ENCODE measurements at regions not wholly inside any gene's neighbourhood (a gene's known extent, or its start where the extent isn't known, plus 50 kb on each side); places are given as distances from the start of the nearest gene placed in this dataset.

DNA sequence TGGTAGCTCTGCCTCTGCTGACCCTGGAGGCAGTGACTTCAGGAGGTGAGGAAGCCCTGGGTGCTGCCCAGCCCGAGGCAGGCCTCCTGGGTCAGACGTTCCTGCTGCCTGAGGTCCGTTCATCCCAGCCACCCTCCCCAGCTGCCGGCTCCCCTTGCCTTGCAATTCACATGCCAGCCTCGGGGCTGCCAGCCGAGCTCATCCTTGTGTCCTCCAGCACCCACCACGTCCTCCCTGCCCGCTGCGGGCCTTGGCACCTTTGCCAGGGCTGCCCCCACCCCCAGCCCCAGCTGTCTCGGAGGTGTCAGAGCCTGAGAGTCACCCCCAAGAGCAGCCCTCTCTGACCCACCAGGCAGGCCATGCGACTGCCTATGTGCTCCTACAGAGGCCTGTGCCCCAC, 162.1 kb upstream of the RNF32 start:
- Histone ChIP-seq H3K9me3 (no peaks in the 10 kb centered on the region), H3K36me3 (no peaks in the 10 kb centered on the region), H3K27ac (no peak overlapping the region), H3K4me3 (no peak overlapping the region), H3K4me1 (peaks cover 5% of the 10 kb centered on the region), H3K27me3 (peaks cover 3% of the 10 kb centered on the region)
- no peak for DNase-seq (ENCODE audit: low spot score in 2 of 2)
- WGBS, result 86% methylated on average over 11 of the region's 11 CpGs
- TF ChIP-seq POLR2AphosphoS5 (IDR thresholded peaks at IDR 0.05), result no peak
- no peak for TF ChIP-seq CTCF (IDR thresholded peaks at IDR 0.05)
- no peak for TF ChIP-seq EP300 (IDR thresholded peaks at IDR 0.05)
- no peak for TF ChIP-seq POLR2A (IDR thresholded peaks at IDR 0.05)

GRCh38 chr7:156475666-156476065, 164.9 kb upstream of the RNF32 start:
- Histone ChIP-seq H3K27me3 (peaks cover 3% of the 10 kb centered on the region), H3K36me3 (no peaks in the 10 kb centered on the region), H3K27ac (no peak overlapping the region), H3K9me3 (no peaks in the 10 kb centered on the region), H3K4me1 (peaks cover 5% of the 10 kb centered on the region), H3K4me3 (no peak overlapping the region)
- no peak for DNase-seq (ENCODE audit: low spot score in 2 of 2)
- WGBS, result 44% methylated on average over 5 of the region's 5 CpGs
- TF ChIP-seq POLR2AphosphoS5 (IDR thresholded peaks at IDR 0.05) (no peak), CTCF (IDR thresholded peaks at IDR 0.05) (no peak), EP300 (IDR thresholded peaks at IDR 0.05) (no peak), POLR2A (IDR thresholded peaks at IDR 0.05) (no peak)

DNA sequence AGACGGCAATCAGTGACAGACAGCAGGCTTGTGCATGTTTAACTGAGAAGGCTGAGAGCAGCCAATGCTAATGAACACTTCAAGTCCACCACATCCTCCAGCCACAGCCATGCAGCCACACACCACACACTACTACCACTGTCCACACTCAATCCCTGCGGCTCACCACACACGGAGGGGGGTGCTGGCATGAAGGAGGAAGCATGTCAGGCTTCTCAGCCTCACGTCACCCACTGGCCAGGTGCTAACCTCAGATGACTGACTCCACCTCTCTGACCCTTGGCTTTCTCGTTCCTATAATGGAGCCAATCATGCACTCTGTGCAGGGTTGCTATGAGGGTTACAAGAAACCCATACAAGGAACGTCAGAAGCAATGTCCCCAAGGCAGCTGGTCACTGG, 165.4 kb upstream of the RNF32 start:
- no peaks in the 10 kb centered on the region for H3K9me3 ChIP-seq
- no peaks in the 10 kb centered on the region for H3K36me3 ChIP-seq
- 61% methylated on average over 4 of the region's 6 CpGs for WGBS
- peaks cover 5% of the 10 kb centered on the region for H3K4me1 ChIP-seq
- no peak for DNase-seq (ENCODE audit: low spot score in 2 of 2)
- H3K27ac ChIP-seq, result no peak overlapping the region
- no peak overlapping the region for H3K4me3 ChIP-seq
- H3K27me3 ChIP-seq, result peaks cover 3% of the 10 kb centered on the region
- TF ChIP-seq CTCF (IDR thresholded peaks at IDR 0.05) (no peak), POLR2AphosphoS5 (IDR thresholded peaks at IDR 0.05) (no peak), EP300 (IDR thresholded peaks at IDR 0.05) (no peak), POLR2A (IDR thresholded peaks at IDR 0.05) (no peak)

DNA sequence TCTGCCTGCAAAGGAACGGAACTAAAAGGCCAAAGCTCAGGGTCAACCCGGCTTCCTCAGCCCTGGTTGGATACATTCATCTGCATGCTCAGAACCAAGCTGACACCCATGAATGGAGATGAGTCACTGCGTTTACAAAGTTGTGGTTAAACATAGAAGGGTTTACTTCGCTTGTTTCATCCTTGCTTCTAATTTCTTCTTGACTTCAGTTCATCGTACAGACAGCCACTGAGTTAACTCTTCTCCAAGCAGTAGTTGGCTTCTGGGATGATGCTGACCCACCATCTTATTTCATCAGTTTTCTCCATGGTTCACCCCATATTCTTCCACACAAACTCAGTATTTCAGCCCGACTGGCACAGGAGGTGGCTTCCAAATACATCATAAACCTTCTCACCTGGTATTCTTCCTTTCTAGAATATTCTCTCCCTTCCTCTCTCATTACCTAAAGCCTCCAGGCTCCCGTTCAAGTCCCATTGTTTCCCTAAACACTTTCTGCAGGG, 166.3 kb upstream of the RNF32 start:
- peaks cover 5% of the 10 kb centered on the region for H3K4me1 ChIP-seq

More for the DNA sequence above, 166.3 kb upstream of the RNF32 start:
- no peak overlapping the region for H3K4me3 ChIP-seq
- no peaks in the 10 kb centered on the region for H3K36me3 ChIP-seq
- peaks cover 3% of the 10 kb centered on the region for H3K27me3 ChIP-seq
- WGBS, result 71% methylated on average over 7 of the region's 7 CpGs
- TF ChIP-seq EP300 (IDR thresholded peaks at IDR 0.05), result no peak
- TF ChIP-seq CTCF (IDR thresholded peaks at IDR 0.05), result no peak
- no peak for TF ChIP-seq POLR2A (IDR thresholded peaks at IDR 0.05)
- no peak for TF ChIP-seq POLR2AphosphoS5 (IDR thresholded peaks at IDR 0.05)
- no peaks in the 10 kb centered on the region for H3K9me3 ChIP-seq
- no peak for DNase-seq (ENCODE audit: low spot score in 2 of 2)
- no peak overlapping the region for H3K27ac ChIP-seq

Measured in suprapubic skin (tissue), 4 donors.